CD1c-positive myeloid dendritic cell (primary cell): ENCODE measurements at regions not wholly inside any gene's neighbourhood (a gene's known extent, or its start where the extent isn't known, plus 50 kb on each side); places are given as distances from the start of the nearest gene placed in this dataset.

Experiments
- DNase-seq: peaks from one replicate; pipeline ENCODE4 v3.0.0-alpha.2; 2016; ENCODE audit errors: extremely low spot score

DNA sequence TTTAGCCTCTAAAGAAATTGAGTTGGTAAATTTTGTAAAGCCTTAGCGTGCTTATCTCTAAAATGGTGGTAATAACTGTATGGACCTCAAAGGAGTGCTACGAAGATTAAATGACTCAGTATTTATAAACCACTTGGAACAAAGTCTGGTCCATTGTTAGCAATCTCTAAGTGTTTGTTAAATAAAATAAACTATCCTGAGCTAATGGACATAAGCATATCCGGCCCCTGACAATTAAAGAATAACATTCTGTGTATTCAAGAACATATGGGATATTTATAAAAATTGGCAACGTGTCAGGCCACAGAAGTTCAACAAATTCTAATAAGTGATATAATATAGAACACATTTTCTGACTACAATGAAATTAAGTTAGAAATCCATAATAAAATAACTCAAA, 71.0 kb downstream of the MYEOV start:
- DNase-seq: no peak

DNA sequence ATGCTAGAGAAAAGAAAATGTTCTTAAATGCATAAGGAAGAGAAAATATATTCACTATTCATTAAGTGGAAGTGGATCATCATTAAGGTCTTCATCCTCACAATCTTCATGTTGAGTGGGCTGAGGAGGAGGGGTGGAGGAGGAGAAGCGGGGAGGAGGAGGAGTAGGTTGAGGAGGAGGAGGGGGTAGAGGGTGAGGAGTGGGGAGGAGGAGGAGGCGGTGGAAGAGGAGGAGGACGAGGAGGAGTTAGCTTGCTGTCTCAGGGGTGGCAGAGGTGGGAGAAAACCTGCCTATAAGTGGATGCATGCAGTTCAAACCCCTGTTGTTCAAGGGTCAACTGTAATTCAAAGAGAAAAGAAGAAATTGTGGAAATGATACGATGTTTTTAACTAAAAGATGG, 71.6 kb downstream of the MYEOV start:
- DNase-seq: no peak

GRCh38 chr11:69366591-69366990, 72.6 kb downstream of the MYEOV start:
- no peak for DNase-seq

DNA sequence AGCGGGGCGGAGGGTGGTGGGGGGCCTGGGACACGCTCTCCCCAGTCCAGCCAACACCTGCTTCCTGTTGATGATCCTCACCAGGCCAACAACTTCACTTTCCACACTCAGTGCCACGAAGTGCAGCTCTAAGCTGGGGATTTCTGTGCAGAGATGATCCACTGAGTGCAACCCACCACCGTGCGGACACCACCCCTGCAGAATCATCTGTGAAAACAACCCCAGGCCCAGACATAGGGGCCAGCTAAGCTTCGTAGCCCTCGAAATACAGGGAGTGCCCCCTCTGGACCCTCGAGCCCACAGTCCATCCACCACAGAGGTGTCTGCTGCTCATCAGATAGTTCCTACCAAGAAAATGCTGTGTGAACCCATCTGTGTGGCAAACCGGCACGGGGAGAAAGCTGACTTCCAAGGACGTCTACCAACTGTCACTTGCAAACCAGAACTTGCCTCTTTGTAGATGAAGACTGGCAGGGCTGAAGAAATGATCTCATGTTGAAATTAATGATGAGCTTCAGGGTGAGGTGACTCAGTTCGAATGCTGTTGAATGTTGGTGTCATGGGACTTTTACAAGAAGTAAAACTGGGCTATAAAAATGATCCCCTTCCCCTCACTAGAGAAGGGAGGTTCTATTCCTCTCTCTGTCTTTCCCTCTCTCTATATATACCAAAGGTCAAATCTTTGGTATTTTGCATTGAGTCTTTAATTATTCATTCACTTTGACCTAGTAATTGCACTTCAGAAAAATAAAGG, 73.4 kb downstream of the MYEOV start:
- no peak for DNase-seq

GRCh38 chr11:69368119-69368880, 74.3 kb downstream of the MYEOV start:
- DNase-seq: no peak

GRCh38 chr11:69369210-69369825, 75.4 kb downstream of the MYEOV start:
- no peak for DNase-seq

GRCh38 chr11:69369945-69370344, 76.0 kb downstream of the MYEOV start:
- no peak for DNase-seq

- DNase-seq: no peak
These were observed 77.2 kb downstream of the MYEOV start for GRCh38 chr11:69370984-69371709.

DNA sequence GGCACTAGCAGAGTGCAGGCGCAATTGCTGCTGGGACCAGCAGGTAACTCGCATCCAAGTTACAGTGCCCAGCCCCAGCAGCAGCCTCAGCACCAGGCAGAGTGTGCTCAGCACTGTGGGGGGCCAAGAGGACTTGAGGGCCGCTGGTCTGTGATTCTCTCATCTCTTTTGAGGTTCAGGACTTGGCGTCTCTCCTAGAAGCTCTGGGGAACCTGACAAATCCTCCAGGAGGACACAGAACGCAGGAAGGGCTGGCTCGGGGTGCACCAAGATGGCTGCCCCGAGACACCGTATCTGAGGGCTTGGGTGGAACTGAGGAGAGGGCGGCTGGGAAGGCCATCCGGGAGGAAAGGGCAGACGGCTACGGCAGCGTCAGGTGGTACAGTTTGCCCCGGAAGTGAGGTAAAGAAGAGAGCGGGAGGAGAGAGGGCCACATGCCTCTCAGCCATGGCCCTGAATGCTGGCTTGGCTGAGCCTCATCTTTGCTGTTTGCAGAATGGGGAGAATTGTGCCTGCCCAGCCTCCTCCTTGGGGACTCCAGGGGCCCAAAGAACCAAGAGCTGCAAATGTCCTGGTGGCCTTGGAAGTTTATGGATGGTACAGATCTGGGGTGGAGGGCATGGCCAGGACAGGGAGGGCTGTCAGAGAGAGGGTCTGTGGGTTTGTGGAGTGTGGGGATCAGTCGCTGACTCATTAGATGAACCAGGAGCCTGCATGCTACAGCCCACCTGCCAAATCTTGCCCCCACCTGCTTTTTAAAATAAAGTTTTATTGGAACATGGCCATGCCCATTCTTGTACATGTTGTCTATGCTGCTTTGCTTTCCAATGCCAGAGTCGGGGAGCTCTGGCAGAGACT, 78.0 kb downstream of the MYEOV start:
- no peak for DNase-seq

- DNase-seq: no peak
These were observed 78.8 kb downstream of the MYEOV start for GRCh38 chr11:69372589-69373250.

GRCh38 chr11:69373251-69373635, 79.3 kb downstream of the MYEOV start:
- DNase-seq: no peak

DNA sequence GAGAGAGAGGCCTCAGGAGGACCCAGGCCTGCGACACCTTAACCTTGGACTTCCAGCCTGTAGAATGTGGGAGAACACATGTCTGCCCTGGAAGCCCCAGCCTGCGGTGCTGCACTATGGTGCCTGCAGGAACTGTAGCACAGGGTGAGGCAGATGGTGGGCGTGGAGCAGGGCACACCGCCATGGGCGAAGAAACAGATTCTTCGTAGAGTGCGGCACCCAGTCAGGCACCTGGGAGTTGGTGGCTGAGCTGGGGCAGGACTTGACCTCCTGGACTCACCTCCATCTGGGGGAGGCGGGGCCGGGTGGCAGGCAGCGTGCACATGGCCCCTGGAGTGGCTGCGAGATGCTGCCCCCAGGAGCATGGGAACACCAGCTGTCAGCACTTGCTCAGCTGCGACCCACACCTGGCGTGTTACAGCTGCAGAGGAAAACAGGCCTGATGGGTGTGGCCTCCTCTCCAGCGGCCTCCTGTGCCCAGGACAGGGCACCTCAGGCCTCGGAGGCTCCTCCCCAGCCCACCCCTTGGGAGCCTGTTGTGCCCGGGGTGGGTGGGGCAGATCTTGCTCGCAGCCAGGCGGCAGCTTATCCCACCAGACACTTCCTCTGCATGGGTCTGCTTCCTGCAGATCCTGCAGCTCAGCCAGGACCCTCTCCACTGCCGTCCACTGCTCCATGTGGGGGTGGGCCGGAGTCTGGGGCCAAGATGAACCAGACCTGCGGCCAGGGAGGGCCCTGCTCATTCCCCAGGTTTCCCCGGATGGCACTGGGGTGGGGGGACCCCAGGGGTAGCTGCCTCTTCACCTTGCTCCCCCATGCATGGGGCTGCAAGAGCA, 80.4 kb downstream of the MYEOV start:
- no peak for DNase-seq

DNA sequence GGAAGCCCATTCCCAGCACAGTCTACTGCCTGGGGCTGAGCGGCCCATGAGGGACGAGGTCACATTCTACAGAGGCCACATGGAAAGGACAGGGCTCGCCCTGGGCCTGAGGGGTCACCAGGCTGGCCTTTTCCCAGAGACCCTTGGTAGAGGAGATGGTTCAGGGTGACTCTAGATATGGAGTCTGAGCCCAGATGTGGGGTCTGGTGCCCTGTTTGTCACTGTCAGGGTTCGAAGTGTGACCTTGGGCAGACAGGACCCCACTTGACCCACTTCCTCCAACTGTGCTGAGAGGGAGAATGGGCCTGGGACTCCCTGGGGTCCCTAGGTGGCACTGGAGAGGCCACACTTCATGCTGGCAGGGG, 81.0 kb downstream of the MYEOV start:
- DNase-seq: no peak

DNA sequence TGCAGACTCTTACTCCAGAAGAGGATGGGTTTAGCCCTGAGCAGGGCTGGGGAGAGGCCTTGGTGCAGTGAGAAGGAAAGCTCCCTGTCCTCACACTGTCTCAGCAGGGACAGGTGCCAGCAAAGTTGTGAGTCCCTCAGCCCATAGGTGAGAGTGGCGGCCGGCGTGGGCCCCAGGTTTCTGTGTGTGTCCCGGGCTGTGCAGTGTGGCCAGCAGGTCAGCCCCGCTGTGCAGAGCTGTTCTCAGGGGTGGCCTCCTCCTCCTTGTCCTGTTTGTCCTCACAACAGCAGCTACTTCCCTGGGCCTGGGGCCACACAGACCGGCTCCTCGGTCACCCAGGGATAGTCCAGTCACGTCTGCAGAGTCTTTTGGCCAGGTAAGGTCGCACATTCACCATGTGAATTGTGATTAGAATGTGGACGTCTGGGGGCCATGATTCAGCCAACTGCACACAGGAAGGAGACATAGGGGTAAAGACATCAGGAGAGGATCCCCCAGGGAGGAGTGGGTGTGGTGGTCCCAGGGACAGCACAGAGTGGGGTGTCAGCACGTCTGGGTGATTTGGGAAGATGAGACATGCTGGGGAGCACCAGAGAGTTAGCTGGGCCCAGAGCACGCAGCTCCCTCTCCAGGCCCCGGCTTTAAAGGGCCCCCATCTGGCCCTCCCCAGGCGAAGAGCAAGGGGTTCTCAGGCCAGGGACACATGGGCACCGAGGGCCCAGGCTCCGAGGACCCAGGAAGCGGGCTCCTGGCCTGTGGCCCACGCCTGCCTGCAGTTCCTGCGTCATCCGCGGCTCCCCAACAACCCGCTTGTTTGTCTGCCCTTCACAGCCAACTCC, 81.6 kb downstream of the MYEOV start:
- DNase-seq: no peak

GRCh38 chr11:69376155-69377028, 82.4 kb downstream of the MYEOV start:
- no peak for DNase-seq

DNA sequence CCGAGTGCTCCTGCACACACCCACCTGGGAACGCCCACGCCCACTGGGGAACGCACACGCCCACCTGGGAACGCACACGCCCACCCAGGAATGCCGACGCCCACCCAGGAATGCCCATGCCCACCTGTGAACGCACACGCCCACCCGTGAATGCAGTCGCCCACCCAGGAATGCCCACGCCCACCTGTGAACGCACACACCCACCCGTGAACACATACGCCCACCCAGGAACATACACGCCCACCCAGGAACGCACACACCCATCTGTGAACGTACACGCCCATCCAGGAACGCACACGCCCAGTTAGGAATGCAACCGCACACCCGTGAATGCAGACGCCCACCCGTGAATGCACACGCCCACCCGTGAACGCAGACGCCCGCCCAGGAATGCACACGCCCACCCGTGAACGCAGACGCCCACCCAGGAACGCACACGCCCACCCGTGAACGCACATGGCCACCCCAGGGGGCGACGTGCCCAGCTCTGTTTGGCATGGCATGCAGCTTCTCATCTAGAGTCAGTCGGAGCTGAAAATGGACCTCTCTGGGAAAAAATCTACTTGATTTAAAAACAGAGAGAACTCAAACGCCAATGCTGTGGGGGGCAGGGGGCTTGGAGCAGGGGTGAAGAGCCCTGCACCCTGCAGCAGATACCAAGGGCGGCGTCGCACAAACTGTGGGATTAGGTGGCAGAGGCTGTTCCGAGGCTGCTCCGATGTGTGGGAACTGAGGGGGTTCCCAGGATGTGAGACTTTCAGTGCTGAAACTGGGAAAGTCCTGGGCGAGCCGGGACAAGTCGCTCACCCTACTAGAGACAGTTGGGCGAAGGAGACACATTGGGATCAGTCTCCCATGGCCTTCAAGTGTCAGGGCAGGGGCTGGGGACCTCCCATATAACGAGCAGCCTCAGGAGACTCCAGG, 83.3 kb downstream of the MYEOV start:
- DNase-seq: no peak

DNA sequence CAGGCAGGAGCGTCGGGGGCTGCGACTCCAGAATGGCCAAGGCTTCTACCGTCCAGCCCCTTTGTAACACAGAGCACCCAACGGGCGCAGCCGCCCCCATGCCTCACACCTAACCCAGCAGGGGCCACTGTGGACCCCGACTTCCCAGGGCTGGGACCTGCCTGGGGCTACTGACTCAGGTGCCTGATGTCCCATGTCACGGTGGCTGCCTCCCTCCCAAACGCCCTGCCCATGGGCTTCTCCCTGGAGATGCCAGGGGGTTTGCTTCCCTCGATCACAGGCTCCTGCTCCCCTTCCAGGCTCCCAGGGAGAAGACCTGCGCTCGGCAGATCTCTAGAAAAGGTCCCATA, 84.0 kb downstream of the MYEOV start:
- no peak for DNase-seq
